ENCODE measurements at regions not wholly inside any gene's neighbourhood (a gene's known extent, or its start where the extent isn't known, plus 50 kb on each side); places are given as distances from the start of the nearest gene placed in this dataset.

GRCh38 chr9:91495450-91495849, 71.8 kb upstream of the NFIL3 start:
- RAD21 ChIA-PET (ENCODE audit: low non-redundant PET in 1 of 2, low total read pairs in 2 of 2, uncharacterized antibody in 2 of 2, unreplicated experiment in 2 of 2) = no interaction called here
- Histone ChIP-seq H3K9me3 (ENCODE audit: control insufficient read depth in 1 of 2, insufficient read depth in 1 of 2, low read depth in 1 of 2, low read length in 2 of 2) (no peaks in the 10 kb centered on the region), H3K9ac (ENCODE audit: low read length) (no peak overlapping the region), H4K20me1 (ENCODE audit: insufficient read depth) (no peaks in the 10 kb centered on the region), H3K36me3 (ENCODE audit: control insufficient read depth in 1 of 2, insufficient read depth in 2 of 2, low read length in 2 of 2) (no peaks in the 10 kb centered on the region), H3K4me2 (ENCODE audit: low read length) (no peak overlapping the region), H3K27me3 (ENCODE audit: insufficient read depth, low read length) (no peaks in the 10 kb centered on the region), H3K9me2 (ENCODE audit: insufficient read depth) (no peaks in the 10 kb centered on the region), H3K79me2 (ENCODE audit: insufficient read depth, low read length) (no peaks in the 10 kb centered on the region), H3K27ac (ENCODE audit: low read depth, low read length) (no peak overlapping the region), H3K4me3 (replicated peaks in 1 of 2; ENCODE audit: low read depth in 1 of 2, low read length in 2 of 2) (no peak overlapping the region), H2AFZ (ENCODE audit: low read depth, low read length, poor library complexity, severe bottlenecking) (no peak overlapping the region), H3K4me1 (ENCODE audit: control insufficient read depth in 1 of 2, insufficient read depth in 2 of 2, low read length in 2 of 2) (peaks cover under 1 to 5% of the 10 kb centered on the region in 2 experiments; a peak in 3 of 4 replicates)
- POLR2A ChIA-PET = no interaction called here
- ATAC-seq = no peak
- intact Hi-C loops (cut with micrococcal nuclease) = no loop called here
- DNase-seq (ENCODE audit: low read depth, low spot score) = no peak
- no TSS peak for BruUV-seq (replicated peaks)
- TF ChIP-seq ZFX (IDR thresholded peaks at IDR 0.05) (no peak), CTCF (IDR thresholded peaks at IDR 0.05 in 2 of 3, conservative IDR thresholded peaks at IDR 0.05 in 1 of 3; ENCODE audit: borderline replicate concordance in 1 of 3, insufficient read depth in 1 of 3, low read depth in 2 of 3, low read length in 2 of 3) (no peak), FOSL1 (IDR thresholded peaks at IDR 0.05; ENCODE audit: low read depth) (no peak), SRF (IDR thresholded peaks at IDR 0.05; ENCODE audit: low read depth) (no peak), CEBPB (IDR thresholded peaks at IDR 0.05; ENCODE audit: low read depth) (no peak), POLR2A (IDR thresholded peaks at IDR 0.05; ENCODE audit: borderline replicate concordance, extremely low read depth, insufficient read depth, insufficient read length) (no peak), SIN3A (IDR thresholded peaks at IDR 0.05; ENCODE audit: low read depth) (no peak), ZBTB33 (IDR thresholded peaks at IDR 0.05; ENCODE audit: extremely low read depth, insufficient replicate concordance, low read length) (no peak), TCF7L2 (IDR thresholded peaks at IDR 0.05; ENCODE audit: borderline replicate concordance, extremely low read depth, insufficient read depth, insufficient read length) (no peak), SP1 (IDR thresholded peaks at IDR 0.05; ENCODE audit: low read depth) (no peak), EGR1 (IDR thresholded peaks at IDR 0.05; ENCODE audit: low read depth) (no peak)
- CTCF ChIA-PET = no interaction called here

All from HCT116 (cell line).